ENCODE measurements at regions not wholly inside any gene's neighbourhood (a gene's known extent, or its start where the extent isn't known, plus 50 kb on each side); places are given as distances from the start of the nearest gene placed in this dataset.
"Not testable (repeated sequence)": the region's sequence is repeated elsewhere in the genome, so short reads cannot be mapped to it uniquely, and the experiment has no call there.

DNA sequence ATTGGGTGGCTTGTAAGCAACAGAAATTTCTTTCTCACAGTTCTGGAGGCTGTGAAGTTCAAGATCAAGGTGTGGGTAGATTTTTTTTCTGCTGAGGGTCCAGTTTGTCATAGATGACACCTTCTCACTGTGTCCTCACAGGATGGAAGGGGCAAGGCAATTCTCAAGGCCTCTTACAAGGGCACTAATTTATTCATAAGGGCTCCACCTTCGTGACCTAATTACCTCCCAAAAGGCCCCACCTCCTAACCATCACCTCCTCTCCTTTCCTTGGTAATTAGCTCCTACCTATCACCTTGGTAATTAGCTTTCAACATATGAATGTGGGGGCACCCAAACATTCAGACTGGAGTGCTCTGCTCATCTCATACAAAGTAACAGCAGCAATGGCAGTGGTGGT lies 92.3 kb upstream of the CD44 start:
- no peak for DNase-seq (ENCODE audit: low spot score)

GRCh38 chr11:35047179-35047578 lies 91.8 kb upstream of the CD44 start:
- no peak for DNase-seq (ENCODE audit: low spot score)

- DNase-seq (ENCODE audit: low spot score): no peak
Measured at GRCh38 chr11:35047769-35048168, 91.2 kb upstream of the CD44 start.

DNA sequence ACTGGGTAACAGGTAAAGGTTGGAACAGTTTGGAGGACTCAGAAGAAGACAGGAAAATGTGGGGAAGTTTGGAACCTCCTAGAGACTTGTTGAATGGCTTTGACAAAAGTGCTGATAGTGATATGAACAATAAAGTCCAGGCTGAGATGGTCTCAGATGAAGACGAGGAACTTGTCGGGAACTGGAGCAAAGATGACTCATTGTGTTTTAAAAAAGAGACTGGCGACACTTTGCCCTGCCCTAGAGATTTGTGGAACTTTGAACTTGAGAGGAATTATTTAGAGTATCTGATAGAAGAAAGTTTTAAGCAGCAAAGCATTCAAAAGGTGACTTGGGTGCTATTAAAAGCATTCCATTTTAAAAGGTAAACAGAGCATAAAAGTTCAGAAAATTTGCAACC lies 90.6 kb upstream of the CD44 start:
- DNase-seq (ENCODE audit: low spot score): not testable (repeated sequence)

- no peak for DNase-seq (ENCODE audit: low spot score)
Measured at GRCh38 chr11:35049859-35050531, 89.0 kb upstream of the CD44 start.

DNA sequence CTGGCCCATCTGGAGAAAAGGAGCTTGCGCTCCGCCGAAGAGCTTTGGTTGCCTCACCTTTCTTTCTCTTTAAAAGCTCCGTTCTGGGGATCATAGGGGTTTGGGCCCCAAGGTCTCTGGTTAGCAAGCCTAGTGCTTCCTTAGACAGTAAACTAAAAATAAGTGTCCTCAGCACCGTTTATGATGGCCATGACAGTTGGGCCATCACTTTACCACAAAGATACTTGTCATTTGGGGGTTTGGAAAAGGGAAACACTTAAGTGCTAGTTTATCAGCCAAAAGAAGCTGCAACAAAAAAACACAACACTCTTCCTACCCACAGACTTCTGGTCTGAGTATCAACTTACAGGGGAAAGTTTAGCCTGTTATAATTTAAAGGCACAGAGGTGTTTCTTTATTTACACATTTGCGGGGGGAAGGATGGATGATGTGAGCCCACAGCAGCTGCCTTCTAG lies 88.4 kb upstream of the CD44 start:
- DNase-seq (ENCODE audit: low spot score): no peak

- no peak for DNase-seq (ENCODE audit: low spot score)
Measured at GRCh38 chr11:35056391-35057093, 82.4 kb upstream of the CD44 start.

DNA sequence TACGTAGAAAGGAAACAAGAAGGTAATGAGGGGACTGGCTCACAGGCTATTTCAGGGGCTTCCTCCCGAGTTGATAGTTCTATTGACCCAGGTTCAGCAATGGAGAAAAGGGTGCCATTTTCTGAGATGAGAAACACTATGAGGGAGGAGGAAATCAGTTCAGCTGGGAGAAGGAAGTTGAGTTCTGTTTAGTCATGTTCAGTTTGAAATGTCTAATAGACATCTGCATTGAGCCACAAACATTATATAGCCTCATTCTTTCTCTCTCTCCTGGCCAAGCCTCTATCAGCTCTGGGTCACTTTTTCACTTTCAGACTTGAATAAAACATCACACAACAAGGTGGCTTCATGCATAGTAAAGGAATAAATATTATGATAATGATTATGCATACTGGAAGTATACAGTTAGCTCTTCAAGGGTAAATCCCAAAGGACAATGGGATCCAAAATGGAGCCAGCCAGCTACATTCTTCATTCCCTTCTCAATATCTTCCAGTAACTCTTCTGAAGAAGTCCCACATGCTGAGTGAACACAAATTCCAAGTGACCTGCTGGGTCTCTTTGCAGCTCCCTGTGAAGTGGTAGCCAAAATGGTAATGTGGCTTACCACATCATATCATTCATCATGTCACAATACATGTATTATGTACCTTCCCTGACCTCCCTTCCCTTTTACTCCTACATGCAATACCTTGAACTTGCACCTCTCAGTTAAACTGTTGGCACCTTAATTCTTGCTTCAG lies 80.9 kb upstream of the CD44 start:
- no peak for DNase-seq (ENCODE audit: low spot score)

GRCh38 chr11:35058669-35059434 lies 80.1 kb upstream of the CD44 start:
- no peak for DNase-seq (ENCODE audit: low spot score)

GRCh38 chr11:35061516-35062440 lies 77.2 kb upstream of the CD44 start:
- DNase-seq (ENCODE audit: low spot score): no peak

- no peak for DNase-seq (ENCODE audit: low spot score)
Measured at GRCh38 chr11:35063488-35063931, 75.5 kb upstream of the CD44 start.

DNA sequence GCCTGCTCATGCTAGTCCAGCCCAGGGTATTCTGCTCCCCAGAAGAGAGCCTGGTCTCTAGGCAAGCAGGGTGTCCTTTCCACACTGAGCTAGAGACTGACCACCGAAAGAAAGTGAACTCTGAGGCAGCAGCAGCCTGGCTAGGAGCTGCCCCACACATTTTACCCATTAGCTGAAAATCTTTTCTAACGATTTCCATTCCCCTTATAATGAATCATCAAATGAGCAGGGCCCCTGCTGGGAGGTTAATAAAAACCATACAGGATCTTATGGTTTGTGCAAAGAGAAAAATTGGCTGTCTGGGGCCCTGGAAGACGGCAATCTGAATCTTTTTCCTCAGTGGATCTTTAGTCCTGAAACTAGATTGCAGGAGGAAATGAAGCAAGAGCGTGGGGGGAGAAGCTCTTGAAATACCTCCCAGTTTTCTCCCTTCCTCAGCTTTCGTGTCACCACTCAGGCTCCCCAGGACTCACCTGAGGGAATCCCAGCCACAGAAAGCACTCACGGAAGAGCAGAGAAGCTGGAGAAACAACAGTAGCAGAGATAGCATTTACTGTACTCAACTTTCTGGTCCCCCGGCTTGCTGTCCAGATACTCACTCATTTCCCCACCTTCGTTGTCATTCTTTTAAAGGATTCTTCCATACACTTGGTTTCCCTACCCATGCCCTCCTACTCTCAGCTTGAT lies 74.7 kb upstream of the CD44 start:
- peak; percentile 45 for DNase-seq (ENCODE audit: low spot score)

- DNase-seq (ENCODE audit: low spot score): no peak
Measured at GRCh38 chr11:35065566-35065965, 73.4 kb upstream of the CD44 start.

DNA sequence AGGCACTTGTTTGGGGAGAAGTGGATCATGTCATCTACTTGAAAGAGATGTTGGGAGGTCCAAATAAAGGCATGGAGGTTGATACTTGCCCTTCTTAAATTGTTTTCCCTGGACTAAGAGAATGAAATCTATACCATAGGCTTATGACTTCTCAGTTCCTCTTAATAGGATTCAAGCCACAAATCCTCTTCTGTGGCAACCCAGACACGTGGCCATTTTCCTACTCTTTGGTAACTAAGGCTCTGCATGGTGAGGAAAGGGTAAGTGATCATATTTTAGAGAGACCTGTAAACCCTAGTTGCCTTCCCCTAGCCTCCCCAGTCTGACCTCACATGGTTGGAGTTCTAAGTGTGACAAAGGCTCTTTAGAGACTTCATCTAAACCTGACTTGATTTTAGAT lies 72.9 kb upstream of the CD44 start:
- no peak for DNase-seq (ENCODE audit: low spot score)

GRCh38 chr11:35066783-35067423 lies 72.1 kb upstream of the CD44 start:
- no peak for DNase-seq (ENCODE audit: low spot score)

DNA sequence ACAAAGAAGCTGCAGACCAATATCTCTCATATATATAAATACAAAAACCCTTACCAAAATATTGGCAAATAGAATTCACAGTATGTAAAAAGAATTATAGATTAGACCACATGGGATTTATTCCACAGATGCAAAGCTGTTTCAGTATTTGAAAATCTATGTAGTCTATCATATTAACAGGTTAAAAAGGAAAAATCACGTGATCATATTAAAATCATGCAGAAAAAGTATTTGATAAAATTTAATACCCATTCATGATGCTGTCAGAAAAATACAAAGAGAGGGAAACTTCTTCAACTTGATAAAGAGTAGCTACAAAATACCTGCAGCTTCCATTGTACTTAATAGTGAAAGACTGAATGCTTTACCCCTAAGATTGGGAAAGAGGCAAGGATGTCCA lies 67.2 kb upstream of the CD44 start:
- no peak for DNase-seq (ENCODE audit: low spot score)

GRCh38 chr11:35073691-35074419 lies 65.1 kb upstream of the CD44 start:
- no peak for DNase-seq (ENCODE audit: low spot score)

GRCh38 chr11:35076201-35077100 lies 62.5 kb upstream of the CD44 start:
- DNase-seq (ENCODE audit: low spot score): no peak
